Muscle of back (tissue), 3 donors: ENCODE measurements at regions not wholly inside any gene's neighbourhood (a gene's known extent, or its start where the extent isn't known, plus 50 kb on each side); places are given as distances from the start of the nearest gene placed in this dataset.

ENCODE experiments used
- DNase-seq, 3 donors: peaks; one replicate each; pipeline versions ENCODE4 v3.0.0 to v3.0.0-alpha.2; 2013

DNA sequence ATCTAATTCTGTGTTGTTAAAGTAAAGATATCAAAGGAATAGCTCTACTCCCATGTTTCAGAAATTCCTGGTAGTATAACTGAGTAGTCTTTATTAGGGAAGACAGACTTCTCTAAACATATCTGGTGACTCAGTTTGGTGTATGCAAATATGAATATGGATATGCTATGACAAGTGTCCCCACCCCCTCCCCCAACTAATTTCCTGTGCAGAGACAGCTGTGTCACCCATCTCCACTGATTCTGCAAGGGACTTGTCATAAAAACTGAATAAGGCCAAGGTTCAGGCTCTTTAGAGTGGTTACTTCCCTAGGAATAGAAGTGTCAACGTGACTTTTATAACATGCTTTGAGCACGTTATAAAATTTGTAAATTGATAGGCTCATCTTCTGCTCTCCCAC is 429.1 kb downstream of the DAD1 start:
- no peak for DNase-seq

DNA sequence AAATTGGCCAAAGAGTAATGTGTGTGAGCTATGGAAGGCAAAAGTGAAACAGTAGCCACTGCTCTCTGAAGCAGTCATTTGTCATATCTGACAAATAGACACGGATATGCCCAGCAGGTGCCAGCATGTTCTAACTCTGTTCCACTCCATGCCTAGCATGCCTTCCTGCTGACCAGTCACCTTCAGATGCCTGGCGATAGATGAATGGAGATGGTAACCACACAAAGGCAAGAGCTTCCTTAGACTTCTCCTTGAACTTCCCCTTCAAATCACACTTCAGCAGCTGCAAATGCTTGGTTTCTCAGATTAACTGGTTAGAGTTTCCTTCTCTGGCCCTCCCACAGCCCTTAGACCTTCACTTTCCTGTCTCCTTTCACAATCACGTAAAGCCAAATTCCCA is 429.9 kb downstream of the DAD1 start:
- DNase-seq, result peak in 1 of 3 donors; percentile 6

DNA sequence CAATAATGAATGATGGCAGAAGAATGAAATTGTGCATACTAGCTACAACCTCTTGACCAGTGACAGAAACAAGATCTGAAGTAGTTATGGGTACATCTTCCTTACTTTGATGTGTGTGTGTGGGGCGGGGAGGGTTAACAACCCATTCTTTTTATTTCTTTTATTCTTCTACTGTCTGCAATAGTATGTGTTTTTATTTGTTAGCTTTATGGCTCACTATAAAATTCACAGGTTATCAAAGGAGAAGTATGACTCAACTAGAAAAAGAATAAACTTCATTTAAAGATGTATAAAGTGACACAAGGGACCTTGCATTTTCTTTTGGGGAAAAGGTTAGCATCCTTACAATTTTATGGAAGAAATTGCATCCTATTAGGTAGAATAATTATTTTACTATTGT is 430.5 kb downstream of the DAD1 start:
- no peak for DNase-seq

DNA sequence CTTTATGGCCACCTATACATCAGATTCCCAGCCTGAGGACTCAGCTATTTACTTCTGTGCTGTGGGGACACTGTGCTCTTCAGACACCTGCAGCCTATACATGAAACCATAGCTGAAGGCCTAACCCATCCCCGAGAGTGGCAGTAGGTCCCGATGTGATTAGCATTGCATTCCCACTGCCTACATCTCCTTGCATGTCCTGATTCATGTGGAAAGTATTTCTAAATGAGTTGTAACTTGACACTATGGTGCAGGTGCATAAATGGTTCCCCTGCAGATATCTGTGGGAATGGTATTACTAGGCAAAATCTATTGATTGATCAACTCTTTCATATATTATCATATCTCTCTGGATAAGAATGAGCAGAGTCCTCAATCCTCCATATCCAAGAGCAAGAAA is 433.5 kb downstream of the DAD1 start:
- DNase-seq, result no peak

DNA sequence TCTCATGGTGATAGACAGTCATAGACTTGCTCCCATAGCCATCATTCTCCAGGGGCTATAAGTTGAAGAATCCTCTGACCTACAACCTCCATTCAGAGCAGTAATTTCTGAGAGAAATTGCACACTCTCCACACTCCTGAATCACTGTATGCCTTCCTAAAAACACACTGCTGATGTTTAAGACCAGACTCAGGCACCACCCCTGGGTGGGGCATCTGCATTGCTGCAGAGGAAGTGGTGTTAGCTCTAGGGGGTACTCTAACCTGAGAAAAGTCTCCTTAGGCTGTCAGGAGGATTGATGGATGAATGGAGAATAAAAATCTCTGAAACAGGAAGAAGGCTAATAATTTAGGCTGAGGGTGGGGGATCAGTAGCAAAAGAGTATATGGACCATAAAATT is 436.1 kb downstream of the DAD1 start:
- DNase-seq, result no peak

DNA sequence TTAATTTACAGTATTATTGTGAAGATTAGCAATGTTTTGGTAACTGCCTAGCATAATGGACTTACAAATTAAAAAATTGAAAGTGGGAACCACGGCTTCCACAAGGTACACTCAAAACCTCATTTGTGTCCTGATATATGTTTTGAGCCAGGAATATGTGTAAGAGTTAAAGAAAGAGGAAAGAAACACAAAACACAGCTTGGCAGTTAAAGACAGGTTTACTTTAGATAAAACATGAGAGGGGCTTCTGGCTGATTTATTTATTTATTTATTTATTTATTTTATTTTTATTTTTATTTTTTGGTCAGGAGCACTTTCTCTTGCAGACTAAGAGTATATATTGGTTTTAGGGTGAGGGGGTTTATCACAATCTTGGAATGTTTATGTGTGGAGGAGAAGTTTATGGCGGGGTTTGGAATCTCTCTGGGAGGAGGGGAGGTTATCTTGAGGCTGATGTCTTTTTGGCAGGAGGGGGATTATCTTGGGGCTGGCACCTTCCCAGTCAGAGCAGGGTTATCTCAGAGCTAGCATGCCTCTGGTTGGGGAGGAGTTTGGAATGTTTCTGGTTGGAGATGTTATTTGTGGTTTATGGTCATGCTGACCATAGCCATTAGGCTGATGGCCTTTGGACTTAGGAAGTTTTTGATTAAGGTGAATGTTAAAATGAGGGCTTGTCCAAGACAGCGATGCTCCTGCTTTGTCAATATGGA is 436.7 kb downstream of the DAD1 start:
- no peak for DNase-seq

DNA sequence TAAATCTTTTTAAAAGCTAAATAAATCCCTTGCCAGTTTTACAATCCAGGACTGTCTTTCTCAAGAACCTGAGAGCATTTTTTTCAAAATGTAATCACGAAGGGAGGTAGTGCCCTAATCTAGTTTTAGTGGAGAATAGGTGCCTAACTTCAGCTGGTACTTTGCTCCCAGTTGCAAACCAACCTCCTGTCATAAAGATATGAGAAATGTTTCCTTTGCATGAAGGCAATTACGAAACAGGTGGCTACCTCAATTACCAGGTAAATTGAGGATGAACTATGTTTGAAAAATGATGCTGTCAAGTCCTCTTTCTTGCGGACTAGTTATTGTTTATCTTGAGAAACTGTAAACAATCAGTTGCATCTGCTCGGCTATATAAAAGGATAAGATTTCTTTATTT is 437.9 kb downstream of the DAD1 start:
- no peak for DNase-seq

DNA sequence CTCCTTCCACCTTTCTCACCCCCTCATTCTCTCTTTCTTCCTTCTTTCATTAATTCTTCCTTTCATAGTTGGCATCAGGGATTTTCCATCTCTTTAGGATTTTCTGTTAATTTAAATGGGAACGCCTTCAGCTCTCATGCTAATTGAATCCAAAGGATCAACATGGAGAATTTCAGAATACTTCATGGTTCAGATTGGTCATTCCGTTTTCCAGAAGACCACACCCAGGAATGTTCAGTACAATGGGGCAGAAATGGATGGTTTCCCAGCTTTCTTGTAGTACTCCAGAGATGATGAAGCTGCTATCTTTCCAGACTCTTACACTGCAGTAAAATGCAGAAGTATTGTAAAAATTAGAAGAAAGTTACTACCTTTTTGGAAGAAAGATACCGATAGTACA is 440.0 kb downstream of the DAD1 start:
- DNase-seq, result no peak

DNA sequence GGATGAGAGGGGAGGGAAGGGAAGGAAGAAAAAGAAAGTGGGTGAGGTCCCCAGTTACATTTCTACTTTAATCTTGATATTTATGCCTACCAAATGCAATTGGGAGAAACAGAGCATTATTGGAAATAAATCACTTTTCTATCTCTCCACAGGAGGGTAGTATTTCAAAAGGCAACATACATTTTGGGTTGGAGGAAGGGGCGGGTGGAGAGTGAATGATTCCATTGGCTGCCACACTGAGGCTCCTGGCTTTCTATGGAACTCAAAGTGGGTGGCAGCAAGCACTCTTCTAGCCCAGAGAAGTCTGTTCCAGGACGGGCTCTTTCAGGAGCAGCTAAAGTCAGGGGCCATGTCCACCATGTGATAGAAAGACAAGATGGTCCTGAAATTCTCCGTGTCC is 441.3 kb downstream of the DAD1 start:
- no peak for DNase-seq

DNA sequence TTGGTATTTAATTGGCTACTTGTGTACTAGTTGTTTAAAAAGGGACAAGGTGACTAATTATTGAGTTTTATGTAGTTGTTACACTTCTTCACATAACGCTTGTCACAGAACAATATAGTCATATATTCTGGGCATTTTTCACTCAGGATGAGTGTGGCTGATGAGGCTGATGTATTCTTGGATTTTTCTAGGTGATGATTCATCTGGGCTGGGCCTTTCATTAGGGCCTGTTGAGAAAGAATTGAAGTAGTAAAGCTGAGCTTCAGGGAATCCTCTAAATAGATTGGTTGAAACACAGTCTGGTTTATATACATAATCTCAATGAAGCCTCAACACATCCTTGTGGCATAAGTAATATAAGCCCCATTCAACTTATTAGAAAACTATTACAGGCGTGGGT is 445.7 kb downstream of the DAD1 start:
- DNase-seq, result no peak

DNA sequence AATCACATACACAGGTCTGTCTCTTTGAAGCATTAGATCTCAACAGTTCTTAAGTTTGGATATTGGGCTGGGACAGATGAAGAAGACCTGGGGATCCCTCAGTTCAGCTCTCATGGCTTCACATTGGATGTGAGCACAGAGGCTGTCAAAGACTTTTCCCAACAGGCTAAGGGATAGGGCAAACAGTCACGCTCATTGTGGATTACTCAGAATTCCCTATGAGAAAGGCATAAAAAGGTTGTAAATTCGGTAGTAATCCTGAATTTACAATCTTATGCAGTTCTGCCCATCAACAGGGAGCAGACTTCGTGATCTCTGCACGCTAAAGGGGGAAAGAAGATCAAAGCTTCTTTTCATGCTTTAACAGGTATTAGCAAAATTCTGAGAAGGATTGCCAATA is 448.4 kb downstream of the DAD1 start:
- DNase-seq, result no peak

DNA sequence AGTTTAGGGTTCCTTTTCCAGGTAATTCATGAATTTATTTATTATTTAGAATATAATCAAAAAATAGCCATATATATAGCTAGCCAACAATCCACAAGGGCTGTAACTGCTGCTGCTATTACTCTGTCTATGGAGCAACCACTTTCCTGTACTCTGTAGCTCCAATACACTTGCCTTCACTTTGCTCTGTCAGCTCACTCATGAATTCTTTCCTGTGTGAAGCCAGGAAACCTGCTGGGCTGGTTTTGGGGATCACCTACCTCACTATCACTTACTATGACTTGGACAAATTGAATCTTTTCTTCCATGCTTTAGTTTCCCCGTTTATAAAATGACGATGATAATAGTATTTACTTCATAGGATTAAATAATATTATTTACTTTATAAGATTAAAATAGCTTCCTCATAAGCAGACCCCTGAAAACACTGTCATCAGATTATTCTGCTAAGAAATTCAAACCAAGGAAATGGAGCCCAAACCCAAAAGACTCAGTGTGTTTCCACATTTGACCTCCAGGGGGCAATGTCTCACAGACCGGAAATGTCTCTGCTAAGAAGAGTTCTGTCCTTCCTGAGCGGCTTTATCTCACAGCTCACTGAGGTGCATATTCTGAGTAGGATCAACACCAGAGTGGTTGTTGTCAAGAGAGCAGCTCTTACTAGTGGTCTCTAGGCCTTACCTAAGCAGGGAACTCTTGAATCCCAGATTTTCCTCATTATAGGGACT is 457.1 kb downstream of the DAD1 start:
- no peak for DNase-seq

DNA sequence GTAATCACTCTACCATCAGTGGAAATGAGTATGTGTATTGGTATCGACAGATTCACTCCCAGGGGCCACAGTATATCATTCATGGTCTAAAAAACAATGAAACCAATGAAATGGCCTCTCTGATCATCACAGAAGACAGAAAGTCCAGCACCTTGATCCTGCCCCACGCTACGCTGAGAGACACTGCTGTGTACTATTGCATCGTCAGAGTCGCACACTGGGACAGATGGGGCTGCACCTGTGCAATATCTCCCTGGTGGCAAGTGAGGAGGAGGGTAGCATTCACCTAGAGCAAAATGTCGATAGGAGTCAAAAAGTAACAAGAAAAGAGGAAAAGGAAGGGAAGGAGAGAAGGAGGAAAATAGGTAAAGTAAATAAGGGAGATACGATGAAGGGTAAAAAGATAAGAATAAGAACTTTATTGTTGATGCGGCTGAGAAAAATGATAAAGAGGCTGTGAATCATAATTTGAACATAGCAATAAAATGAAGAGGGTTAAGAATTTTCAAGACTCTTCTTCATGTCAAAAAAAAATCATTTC is 450.5 kb upstream of the OR4E1 start:
- DNase-seq, result no peak

DNA sequence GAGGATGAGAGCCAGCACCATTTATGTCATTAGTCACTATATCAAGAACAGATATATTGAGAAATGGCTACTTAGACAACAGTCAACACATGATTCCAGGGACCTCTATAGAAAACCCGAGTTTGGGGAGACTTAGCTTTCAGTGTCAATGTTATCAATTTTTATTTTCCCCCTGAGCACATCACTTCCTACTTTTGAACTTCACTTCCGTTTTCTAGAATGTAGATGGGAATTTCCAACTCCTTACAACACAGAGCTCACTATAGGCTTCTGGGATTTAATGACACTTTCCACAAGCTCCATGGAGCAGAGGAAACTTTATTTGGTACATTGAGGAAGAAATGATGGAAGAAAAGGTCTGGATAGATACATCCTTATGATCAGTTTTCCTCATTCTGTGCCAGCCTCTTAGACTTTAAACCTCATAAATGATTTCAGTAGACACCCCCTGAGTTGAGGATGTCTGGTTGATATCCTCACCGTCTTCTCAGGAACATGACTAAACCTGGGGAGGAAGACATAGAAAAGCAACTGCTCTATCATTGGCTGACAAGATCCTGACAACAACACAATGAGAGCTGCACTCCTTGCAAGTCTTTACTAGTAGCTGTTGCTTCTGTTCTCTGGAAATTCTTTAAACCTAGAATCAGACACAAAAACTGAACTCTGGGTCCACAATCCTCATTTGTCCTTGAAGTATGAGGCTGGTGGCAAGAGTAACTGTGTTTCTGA is 449.4 kb upstream of the OR4E1 start:
- no peak for DNase-seq

DNA sequence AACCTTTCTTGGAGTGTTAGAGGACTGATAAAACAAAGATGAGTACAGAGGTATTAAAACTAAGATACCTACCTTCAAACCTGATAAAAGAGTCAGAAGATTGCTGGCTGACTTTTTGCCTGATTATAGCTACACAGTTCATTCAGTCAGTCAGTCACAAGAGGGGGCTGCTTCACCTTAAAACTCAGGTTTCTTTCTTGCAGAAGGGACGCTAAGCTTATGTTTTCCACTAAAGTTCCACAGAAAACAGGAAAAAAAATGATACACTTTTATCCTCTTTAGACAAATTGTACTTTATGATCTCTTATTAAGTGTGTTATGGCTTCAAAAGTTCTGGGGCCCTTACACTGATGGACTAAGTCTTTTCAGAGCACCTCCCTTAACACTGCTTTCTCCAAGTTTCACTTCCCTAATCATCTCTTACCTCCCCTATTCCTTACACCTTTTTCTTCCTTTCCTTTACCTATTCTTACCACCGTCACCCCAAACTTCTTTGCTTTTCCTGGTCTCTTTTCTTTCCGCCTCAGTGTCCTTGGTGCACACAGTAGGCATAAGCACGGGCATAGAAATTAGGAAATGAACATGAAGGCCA is 448.7 kb upstream of the OR4E1 start:
- no peak for DNase-seq

DNA sequence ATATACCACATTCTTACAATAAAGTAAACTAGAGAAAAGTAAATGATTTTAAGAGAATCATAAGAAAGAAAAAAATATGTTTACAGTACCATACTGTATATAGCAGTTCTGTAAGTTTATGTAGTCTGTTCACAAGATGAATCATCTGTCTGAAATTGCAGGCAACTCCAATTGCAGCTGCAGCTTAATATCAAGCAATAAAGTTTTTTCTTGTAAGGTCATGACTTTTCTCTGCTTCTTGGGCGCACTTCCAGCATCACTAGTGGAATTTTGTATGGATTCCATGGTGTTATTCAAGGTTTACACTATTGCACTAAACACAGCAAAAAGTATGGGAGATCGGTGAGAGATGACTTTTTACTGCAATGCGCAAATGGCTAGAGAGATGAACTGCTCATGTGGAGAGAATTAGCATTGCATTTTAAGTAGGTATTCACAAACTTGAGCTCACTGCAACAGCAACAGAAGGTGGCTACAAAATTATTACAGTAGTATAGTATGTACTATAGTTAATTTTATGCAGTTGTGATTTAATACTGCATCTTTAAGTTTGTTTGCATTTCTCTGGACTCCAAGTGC is 445.4 kb upstream of the OR4E1 start:
- peak; percentile 16 to 67 (median 32) for DNase-seq

DNA sequence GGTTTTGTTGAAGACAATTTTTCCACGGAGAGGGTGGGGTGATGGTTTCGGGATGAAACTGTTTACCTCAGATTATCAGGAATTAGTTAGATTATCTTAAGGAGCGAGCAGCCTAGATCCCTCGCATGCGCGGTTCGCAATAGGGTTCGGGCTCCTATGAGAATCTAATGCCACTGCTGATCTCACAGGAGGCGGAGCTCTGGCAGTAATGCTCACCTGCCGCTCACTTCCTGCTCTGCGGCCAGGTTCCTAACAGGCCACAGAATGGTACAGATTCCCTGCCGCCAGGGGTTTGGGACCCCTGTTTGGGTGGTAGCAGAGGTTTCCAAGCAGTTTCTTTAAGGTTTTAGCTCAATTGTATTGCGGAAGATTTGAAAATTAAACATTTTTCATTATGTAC is 439.8 kb upstream of the OR4E1 start:
- no peak for DNase-seq

DNA sequence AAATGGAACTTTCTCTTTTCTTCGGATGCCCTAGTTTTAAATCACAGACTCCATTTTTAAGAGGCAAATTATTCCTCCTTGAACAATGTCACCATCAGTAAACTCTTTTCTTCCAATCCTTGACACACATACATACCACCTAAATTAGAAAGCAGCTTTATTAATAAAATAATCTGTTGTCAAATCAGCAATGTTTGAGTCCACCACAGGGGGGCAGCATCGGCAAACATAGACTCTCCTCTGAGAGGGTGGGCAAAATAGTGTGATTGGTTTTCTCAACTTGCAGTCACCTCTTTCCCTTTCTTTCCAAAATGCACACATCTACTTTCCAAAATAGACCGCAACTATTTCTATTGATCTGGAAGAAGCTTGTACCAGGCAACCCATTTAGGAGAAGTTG is 438.4 kb upstream of the OR4E1 start:
- no peak for DNase-seq

DNA sequence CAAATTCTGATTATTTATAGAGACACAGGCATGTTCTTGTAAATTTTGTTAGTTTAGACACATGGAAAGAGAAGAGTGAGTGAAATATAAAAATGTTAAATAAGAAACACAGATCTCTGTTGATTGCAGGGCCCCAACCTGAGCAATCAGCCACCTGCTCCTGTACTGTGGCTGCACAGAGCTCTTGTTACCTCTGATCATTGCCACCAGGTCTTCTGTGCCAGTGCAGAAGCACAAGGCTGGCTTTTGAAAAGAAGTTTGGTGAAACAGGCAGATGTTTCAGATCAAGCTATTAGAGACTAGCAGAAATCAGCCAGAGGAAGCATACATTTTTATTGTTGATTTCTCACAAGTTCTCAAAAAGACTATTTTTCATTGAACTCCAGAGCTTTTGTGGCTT is 434.1 kb upstream of the OR4E1 start:
- no peak for DNase-seq

DNA sequence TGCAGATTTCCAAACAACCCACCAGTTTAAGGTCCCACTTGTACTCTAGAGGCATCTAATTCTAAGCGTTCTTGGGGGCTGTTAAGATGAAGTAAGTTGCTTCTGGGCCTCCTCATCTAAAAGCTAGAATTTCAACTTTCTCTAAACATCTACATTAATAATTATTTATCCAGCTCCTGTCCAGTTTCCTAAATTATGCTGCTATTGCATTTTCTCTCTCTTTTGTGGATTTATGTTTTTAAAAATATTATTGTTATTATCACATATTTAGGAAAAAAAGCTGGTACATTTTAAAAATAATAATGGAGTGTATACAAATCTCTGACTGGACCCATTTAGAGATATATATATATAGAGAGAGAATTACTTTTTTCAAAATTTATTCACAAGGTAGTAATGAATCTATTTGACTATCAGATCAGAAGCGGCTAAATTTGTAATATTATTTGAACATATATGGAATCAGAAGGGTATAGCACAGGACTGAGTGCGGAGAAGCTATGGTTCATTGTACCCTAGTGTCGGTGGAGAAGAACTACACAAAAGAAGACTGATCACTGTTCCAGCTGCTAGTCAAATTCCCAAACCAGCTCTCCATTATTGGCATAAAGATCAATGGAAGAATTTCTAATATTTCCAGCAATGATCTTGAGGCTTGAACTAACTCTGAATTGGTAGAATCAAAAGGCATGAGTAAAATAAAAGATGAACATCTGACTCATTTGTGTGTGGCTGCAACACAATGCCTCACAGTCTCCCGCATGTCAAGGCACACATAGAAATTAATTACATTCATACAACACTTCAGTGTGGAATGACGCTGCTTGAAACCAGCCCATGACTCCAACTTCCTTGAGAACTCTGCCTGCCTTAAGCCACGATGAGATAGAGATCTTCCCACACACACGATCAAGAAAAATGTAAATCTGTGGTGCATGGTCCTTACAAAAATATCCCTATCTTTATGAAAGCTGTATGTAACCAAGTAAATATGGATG is 433.4 kb upstream of the OR4E1 start:
- no peak for DNase-seq

DNA sequence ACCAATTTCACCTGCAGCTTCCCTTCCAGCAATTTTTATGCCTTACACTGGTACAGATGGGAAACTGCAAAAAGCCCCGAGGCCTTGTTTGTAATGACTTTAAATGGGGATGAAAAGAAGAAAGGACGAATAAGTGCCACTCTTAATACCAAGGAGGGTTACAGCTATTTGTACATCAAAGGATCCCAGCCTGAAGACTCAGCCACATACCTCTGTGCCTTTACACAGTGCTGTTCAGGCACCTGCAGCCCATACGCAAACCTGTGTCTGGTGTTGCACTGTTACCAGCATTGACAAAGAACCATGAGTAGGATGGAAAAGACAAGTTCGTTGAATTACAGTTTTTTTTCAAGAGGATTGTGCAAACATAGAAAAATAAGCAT is 432.0 kb upstream of the OR4E1 start:
- DNase-seq, result no peak
